IPS-20b (cell line): ENCODE measurements at regions not wholly inside any gene's neighbourhood (a gene's known extent, or its start where the extent isn't known, plus 50 kb on each side); places are given as distances from the start of the nearest gene placed in this dataset.

Source experiments
- H3K27ac ChIP-seq: one replicate; pipeline ENCODE4 v1.5.1; 2013; ENCODE audit warnings: low read length
- H3K27me3 ChIP-seq: 2 replicates; pipeline ENCODE4 v1.6.1; 2013; ENCODE audit warnings: mild to moderate bottlenecking, low read length, inconsistent platforms; ENCODE audit not compliant: insufficient read depth
- H3K36me3 ChIP-seq: 2 replicates; pipeline ENCODE4 v1.6.1; 2013; ENCODE audit warnings: low read depth, mild to moderate bottlenecking, inconsistent platforms, low read length, moderate library complexity; ENCODE audit not compliant: insufficient read depth
- H3K4me1 ChIP-seq: 2 replicates; pipeline ENCODE4 v1.6.1; 2013; ENCODE audit warnings: mild to moderate bottlenecking, control low read depth, inconsistent platforms, low read length, moderate library complexity; ENCODE audit not compliant: insufficient read depth
- H3K4me3 ChIP-seq: 2 replicates; pipeline ENCODE4 v1.5.1; 2013; ENCODE audit warnings: mild to moderate bottlenecking, low read length, inconsistent platforms
- H3K9ac ChIP-seq: 2 replicates; pipeline ENCODE4 v1.6.1; 2013; ENCODE audit warnings: low read depth, mild to moderate bottlenecking, inconsistent platforms, low read length, moderate library complexity
- H3K9me3 ChIP-seq: 2 replicates; pipeline ENCODE4 v1.6.1; 2013; ENCODE audit warnings: mild to moderate bottlenecking, low read depth, low read length, inconsistent platforms; ENCODE audit not compliant: insufficient read depth

GRCh38 chr13:110794209-110794608, 80.7 kb downstream of the ING1 start:
- H3K27ac ChIP-seq = no peak overlapping the region
- peaks cover 7% of the 10 kb centered on the region for H3K9me3 ChIP-seq
- no peaks in the 10 kb centered on the region for H3K36me3 ChIP-seq

GRCh38 chr13:110797230-110797877, 83.9 kb downstream of the ING1 start:
- Histone ChIP-seq H3K9ac (no peak overlapping the region), H3K27me3 (peaks cover 37% of the 10 kb centered on the region), H3K9me3 (no peaks in the 10 kb centered on the region), H3K27ac (no peak overlapping the region), H3K36me3 (no peaks in the 10 kb centered on the region), H3K4me1 (peaks cover 9% of the 10 kb centered on the region; the same call in 1 of the 2 replicates), H3K4me3 (no peak overlapping the region)

More at GRCh38 chr13:110794209-110794608, 80.7 kb downstream of the ING1 start:
- H3K27me3 ChIP-seq = peaks cover 28% of the 10 kb centered on the region
- peaks cover 9% of the 10 kb centered on the region; the same call in 1 of the 2 replicates for H3K4me1 ChIP-seq
- H3K9ac ChIP-seq = no peak overlapping the region
- H3K4me3 ChIP-seq = no peak overlapping the region

GRCh38 chr13:110798081-110798994, 84.8 kb downstream of the ING1 start:
- H3K4me1 ChIP-seq = peaks cover 9% of the 10 kb centered on the region; the same call in 1 of the 2 replicates
- no peak overlapping the region for H3K4me3 ChIP-seq
- no peak overlapping the region for H3K27ac ChIP-seq
- no peaks in the 10 kb centered on the region for H3K36me3 ChIP-seq
- H3K27me3 ChIP-seq = peaks cover 37% of the 10 kb centered on the region
- H3K9ac ChIP-seq = no peak overlapping the region
- no peaks in the 10 kb centered on the region for H3K9me3 ChIP-seq

- peaks cover 9% of the 10 kb centered on the region; the same call in 1 of the 2 replicates for H3K4me1 ChIP-seq
- H3K27ac ChIP-seq = no peak overlapping the region
- H3K4me3 ChIP-seq = no peak overlapping the region
- H3K9me3 ChIP-seq = no peaks in the 10 kb centered on the region
- H3K9ac ChIP-seq = no peak overlapping the region
- H3K36me3 ChIP-seq = no peaks in the 10 kb centered on the region
- peaks cover 34% of the 10 kb centered on the region for H3K27me3 ChIP-seq
Observed at GRCh38 chr13:110799246-110800236, 86.0 kb downstream of the ING1 start.

- no peak overlapping the region for H3K27ac ChIP-seq
- no peak overlapping the region for H3K4me3 ChIP-seq
- H3K4me1 ChIP-seq = peaks cover 9% of the 10 kb centered on the region; the same call in 1 of the 2 replicates
- no peaks in the 10 kb centered on the region for H3K36me3 ChIP-seq
- peaks cover 31% of the 10 kb centered on the region for H3K27me3 ChIP-seq
- no peaks in the 10 kb centered on the region for H3K9me3 ChIP-seq
- H3K9ac ChIP-seq = no peak overlapping the region
Observed at GRCh38 chr13:110801044-110801443, 87.5 kb downstream of the ING1 start.

- H3K4me3 ChIP-seq = no peak overlapping the region
- H3K9ac ChIP-seq = no peak overlapping the region
- peaks cover 23% of the 10 kb centered on the region for H3K27me3 ChIP-seq
- no peaks in the 10 kb centered on the region for H3K36me3 ChIP-seq
- no peak overlapping the region for H3K27ac ChIP-seq
- peaks cover 5% of the 10 kb centered on the region; the same call in 1 of the 2 replicates for H3K4me1 ChIP-seq
- H3K9me3 ChIP-seq = no peaks in the 10 kb centered on the region
Observed at GRCh38 chr13:110802260-110802659, 88.8 kb downstream of the ING1 start.

- H3K9ac ChIP-seq = no peak overlapping the region
- no peak overlapping the region for H3K27ac ChIP-seq
- peaks cover 12% of the 10 kb centered on the region; the same call in 1 of the 2 replicates for H3K4me1 ChIP-seq
- no peaks in the 10 kb centered on the region for H3K9me3 ChIP-seq
- no peaks in the 10 kb centered on the region for H3K27me3 ChIP-seq
- H3K36me3 ChIP-seq = no peaks in the 10 kb centered on the region
- H3K4me3 ChIP-seq = no peak overlapping the region
Observed at GRCh38 chr13:110806636-110807035, 93.1 kb downstream of the ING1 start.

GRCh38 chr13:110807546-110807945, 94.0 kb downstream of the ING1 start:
- no peak overlapping the region for H3K4me3 ChIP-seq
- peaks cover 12% of the 10 kb centered on the region; the same call in 1 of the 2 replicates for H3K4me1 ChIP-seq
- no peak overlapping the region for H3K9ac ChIP-seq
- no peak overlapping the region for H3K27ac ChIP-seq
- no peaks in the 10 kb centered on the region for H3K9me3 ChIP-seq
- H3K36me3 ChIP-seq = no peaks in the 10 kb centered on the region
- 0 out of 2 replicates have a peak, but pooled peaks cover 3% of the 10 kb centered on the region for H3K27me3 ChIP-seq

- H3K4me3 ChIP-seq = no peak overlapping the region
- H3K9me3 ChIP-seq = no peaks in the 10 kb centered on the region
- H3K27me3 ChIP-seq = 0 out of 2 replicates have a peak, but pooled peaks cover 3% of the 10 kb centered on the region
- peaks cover 12% of the 10 kb centered on the region; the same call in 1 of the 2 replicates for H3K4me1 ChIP-seq
- H3K36me3 ChIP-seq = no peaks in the 10 kb centered on the region
- H3K27ac ChIP-seq = no peak overlapping the region
- H3K9ac ChIP-seq = no peak overlapping the region
Observed at GRCh38 chr13:110808138-110808537, 94.6 kb downstream of the ING1 start.

GRCh38 chr13:110809871-110810486, 96.5 kb downstream of the ING1 start:
- Histone ChIP-seq H3K27ac (no peak overlapping the region), H3K27me3 (0 out of 2 replicates have a peak, but pooled peaks cover 3% of the 10 kb centered on the region), H3K36me3 (no peaks in the 10 kb centered on the region), H3K4me3 (no peak overlapping the region), H3K9ac (no peak overlapping the region), H3K9me3 (no peaks in the 10 kb centered on the region), H3K4me1 (peaks cover 12% of the 10 kb centered on the region; the same call in 1 of the 2 replicates)
